ENCODE measurements at regions not wholly inside any gene's neighbourhood (a gene's known extent, or its start where the extent isn't known, plus 50 kb on each side); places are given as distances from the start of the nearest gene placed in this dataset.
A peak's percentile ranks its signal among the peaks of the same experiment; 100 is the strongest.
"Not testable (repeated sequence)": the region's sequence is repeated elsewhere in the genome, so short reads cannot be mapped to it uniquely, and the experiment has no call there.

DNA sequence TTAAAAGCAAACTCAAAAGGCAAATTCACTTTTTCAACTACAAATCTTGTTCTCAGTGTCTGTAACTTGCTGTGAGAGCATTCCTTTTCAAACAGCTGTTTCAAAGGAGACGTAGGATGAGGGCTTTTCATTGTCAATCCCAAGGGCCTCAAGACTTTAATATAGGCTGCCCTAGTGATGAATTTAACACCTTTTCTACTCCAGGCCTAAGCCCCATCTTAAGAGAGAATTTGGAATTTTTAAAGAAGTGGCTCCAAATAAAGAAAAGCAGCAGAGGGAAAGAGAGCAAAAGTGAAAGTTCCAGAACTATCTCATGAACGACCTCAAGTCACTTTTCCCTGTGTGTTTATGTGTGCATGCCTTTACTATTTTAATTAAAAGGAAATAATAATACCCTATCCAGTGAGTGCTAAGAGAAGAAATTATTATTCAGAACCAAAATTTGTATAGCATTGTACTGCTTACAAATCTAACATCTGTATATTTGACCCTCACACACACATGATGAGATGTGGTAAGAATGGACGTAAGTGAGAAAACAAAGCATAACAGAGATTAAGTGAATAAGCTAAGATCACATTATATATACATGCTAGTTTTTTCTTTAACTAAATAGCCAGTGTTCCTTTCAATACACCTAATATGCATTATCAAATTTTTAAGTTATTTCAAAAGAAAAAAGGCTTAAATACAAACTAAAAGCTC is 196.4 kb downstream of the VGLL3 start:
- no peak for DNase-seq

GRCh38 chr3:86793786-86794185 is 197.2 kb downstream of the VGLL3 start:
- peak in 1 of 56 donors; percentile 7 for DNase-seq

DNA sequence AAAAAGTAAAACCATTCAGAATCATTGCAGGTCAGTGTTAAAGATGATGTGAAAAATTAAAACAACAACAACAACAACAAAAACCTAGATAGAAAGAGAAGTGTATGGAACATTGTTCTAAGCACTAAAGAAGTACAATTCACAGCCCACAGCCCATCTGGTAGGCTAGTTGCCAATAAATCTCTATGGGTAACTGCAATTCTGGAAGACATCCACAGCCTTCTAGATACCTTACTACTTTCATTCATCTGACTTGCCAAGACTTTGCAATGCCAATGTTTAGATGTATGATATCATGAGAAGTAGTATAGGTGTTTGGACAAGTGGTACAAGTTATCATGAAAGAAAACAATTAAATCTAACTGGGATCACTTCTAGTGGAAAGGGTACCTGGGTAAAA is 198.6 kb downstream of the VGLL3 start:
- DNase-seq = no peak

DNA sequence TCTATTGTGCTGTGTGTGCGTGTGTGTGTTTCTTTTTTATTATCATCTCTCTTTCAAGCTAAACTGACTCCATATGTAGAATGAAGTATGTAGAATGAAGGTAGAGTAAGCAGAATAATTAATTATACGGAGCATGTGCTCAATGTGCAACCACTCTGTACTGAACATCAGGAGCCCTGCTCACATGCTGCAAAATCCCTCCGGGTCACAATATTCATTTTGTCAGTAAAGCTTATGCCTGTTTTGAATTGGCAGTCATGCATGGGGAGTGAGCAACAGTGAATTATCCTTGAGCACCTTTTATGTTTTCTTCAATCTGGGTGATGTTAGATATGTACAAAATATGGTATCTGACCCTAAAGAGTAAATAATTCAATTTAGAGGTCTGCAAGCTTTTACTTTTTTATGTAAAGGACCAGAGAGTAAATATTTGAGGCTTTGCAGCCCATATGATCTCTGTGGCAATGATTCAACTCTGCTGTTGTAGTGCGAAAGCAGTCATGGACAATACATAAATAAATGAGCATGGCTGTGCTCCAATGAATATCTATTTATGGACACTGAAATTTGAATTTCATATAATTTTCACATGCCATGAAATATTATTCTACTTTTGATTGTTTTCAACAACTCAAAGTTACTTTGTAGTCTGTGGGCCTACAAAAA is 199.9 kb downstream of the VGLL3 start:
- no peak for DNase-seq

- DNase-seq = no peak
Observed at GRCh38 chr3:86788371-86788770, 202.6 kb downstream of the VGLL3 start.

DNA sequence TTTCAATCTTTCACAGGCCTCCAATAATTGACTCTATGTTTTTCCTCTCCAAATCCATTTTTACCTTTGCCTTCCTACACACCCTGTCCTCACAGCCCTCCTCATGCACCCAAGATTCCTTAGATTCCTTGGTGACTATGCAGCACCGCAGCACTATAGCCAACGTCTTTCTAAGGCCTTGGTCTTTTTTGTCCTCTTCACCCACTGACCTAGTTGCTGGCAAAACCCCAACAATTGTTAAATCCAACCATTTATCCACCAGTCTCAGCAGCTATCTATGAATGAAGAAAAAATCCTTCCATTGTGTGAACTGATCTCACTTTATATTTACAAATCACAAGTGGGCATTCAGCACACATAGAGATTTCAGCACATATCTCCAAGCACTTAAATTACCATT is 203.9 kb downstream of the VGLL3 start:
- DNase-seq = peak in 1 of 56 donors; percentile 7

GRCh38 chr3:86785386-86785785 is 205.6 kb downstream of the VGLL3 start:
- no peak for DNase-seq

- DNase-seq = no peak
Observed at GRCh38 chr3:86782866-86783265, 208.1 kb downstream of the VGLL3 start.

GRCh38 chr3:86782286-86782685 is 208.7 kb downstream of the VGLL3 start:
- DNase-seq = no peak

DNA sequence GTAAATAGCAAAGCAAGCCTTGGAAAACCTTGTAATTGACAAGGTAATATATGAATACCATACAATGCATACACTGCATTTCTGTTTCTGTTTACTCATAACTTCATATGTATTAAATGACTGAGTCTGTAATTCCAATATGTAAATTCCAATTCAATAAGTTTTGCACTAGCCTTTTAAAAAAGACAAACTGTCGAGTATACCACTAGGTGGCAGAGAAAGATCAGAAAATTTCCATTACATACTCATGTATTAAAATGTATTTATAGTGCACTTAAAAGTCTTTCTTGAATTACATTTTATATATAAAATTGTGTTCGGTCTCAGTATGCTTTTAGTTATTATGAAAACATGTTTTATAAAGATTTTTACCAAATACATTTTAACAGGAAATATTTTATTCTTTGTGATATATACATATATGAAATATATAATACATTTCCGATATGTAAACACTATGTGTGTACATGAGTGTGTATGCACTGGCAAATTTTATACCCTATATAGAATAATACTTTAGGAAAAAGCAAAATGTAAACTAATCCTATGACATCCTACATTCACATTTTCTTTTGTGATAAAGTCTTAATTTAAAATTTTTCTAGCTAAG is 216.8 kb downstream of the VGLL3 start:
- peak in 1 of 56 donors; percentile 8 for DNase-seq

DNA sequence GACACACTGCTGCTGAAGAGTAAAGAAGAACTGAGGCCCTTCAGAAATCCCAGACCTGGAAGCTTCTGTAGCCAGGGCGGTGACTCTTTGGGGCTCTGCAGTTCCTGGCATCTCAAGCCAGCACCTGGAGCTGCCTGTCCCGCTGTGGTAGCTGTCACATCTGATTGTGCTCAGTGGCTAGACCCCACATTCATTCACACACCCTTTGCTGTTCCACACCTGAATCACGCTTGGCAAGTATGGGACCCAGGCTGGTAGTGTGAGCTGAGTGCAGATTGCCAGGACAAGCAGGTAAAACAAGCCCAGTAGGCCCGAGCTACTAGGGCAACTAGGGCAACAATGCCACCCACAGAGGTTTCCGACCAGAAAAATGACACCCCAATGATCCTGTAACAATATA is 218.2 kb downstream of the VGLL3 start:
- no peak for DNase-seq

DNA sequence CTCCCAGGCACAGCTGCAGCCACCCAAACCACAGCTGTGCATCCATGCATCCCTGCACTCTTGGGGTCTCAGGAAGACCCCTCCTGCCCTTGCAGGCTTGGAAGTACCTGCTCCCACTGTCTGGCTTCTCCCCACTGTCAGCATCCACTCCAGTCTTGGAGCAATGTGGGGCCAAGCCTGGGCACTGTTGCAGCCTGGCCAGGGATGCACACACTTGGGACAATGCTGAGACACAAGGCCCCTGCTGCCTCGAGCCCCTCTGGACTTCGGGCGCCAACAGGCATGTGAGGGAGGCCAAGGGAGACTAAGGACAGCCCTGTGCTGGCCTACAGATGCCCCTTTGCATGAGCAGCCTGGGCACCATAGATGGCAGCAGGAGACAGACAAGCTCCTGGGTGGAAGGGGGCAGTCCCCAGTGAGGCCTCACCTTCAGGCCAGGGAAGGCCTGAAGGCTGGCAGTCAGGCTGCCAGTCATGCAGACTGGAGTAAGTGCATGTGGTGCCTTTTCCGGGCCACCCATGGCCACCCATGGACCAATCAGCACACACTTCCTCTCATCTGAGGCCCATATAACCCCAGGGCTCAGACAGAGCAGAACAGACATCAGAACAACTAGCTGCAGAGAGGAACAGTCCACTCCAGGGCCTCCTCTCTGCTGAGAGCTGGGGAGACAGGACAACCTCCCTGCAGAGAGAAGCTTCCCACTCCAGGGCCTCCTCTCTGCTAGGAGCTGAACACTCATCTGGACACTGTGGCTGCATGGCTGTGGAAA is 219.0 kb downstream of the VGLL3 start:
- no peak for DNase-seq

DNA sequence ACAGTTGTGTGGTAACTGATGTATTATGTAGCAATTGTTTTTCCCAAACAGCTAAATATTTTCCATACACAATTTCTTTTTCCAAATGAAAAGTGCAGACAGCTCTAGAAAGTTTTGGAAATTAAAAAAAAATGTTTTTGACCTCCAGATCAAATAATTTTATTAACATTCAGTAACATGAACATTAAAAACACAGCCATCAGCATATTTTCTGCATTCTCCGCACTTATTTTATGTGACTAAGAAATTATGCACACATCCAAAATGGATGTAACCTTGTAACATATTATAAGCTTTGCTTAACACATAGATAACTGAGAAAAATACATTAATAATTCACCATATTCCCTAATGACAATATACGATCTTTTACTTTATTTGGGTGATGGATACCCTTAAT is 224.6 kb downstream of the VGLL3 start:
- no peak for DNase-seq

DNA sequence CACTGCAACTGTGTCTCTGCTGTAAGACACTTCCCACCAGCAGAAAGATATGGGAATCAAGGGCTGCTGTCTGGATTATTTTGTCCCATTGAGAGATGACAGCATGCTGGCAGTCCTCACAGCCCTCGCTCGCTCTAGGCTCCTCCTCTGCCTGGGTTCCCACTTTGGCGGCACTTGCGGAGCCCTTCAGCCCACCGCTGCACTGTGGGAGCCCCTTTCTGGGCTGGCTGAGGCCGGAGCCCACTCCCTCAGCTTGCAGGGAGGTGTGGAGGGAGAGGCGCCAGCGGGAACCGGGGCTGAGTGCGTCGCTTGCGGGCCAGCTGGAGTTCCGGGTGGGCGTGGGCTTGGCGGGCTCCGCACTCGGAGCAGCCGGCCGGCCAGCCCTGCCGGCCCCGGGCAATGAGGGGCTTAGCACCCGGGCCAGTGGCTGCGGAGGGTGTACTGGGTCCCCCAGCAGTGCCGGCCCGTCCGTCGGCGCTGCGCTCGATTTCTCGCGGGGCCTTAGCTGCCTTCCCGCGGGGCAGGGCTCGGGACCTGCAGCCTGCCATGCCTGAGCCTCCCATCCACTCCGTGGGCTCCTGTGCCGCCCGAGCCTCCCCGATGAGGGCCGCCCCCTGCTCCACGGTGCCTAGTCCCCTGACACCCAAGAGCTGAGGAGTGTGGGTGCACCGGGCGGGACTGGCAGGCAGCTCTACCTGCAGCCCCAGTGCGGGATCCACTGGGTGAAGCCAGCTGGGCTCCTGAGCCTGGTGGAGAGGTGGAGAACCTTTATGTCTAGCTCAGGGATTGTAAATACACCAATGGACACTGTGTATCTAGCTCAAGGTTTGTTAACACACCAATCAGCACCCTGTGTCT is 233.4 kb downstream of the VGLL3 start:
- not testable (repeated sequence) for DNase-seq

GRCh38 chr3:86748015-86748414 is 242.9 kb downstream of the VGLL3 start:
- DNase-seq = no peak

GRCh38 chr3:86744051-86744450 is 246.9 kb downstream of the VGLL3 start:
- DNase-seq = no peak

GRCh38 chr3:86743233-86743632 is 247.7 kb downstream of the VGLL3 start:
- no peak for DNase-seq

DNA sequence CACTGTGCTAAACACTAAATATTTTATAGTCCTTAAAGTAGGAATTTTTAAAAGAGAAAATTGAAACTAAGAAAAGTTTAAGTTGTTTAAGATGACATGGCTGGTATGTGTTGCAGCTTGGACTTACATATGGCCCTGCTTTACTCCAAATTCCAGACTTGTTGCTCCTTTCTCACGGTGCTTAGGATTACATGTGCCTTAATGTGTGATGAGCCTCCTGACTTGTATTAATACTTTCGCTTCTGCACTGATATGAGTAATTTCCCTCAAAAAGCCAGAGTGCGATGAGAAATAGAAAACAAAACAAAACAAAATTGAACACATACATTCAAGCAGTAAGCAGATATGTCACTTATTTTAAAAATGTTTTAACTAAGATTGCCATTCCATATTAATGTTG is 250.2 kb downstream of the VGLL3 start:
- no peak for DNase-seq

DNA sequence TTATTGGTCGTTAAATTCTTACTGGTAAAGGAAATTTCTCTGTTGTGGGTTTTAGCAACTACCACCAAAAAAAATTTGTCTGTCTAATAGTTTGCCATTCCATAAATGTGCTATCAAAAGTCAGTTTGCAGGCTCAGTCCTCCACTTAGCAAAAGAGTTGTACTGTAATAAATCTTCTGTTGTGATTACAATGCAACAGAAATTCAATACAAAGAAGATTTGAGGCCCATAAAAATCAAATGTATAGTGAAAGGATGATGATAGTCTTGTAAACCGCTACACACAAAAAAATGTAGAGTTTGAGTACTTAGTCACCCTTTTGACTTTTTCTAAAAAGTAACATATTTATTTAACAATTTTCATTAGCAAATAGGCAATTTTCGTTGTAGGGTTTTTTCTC is 251.7 kb downstream of the VGLL3 start:
- DNase-seq = no peak

DNA sequence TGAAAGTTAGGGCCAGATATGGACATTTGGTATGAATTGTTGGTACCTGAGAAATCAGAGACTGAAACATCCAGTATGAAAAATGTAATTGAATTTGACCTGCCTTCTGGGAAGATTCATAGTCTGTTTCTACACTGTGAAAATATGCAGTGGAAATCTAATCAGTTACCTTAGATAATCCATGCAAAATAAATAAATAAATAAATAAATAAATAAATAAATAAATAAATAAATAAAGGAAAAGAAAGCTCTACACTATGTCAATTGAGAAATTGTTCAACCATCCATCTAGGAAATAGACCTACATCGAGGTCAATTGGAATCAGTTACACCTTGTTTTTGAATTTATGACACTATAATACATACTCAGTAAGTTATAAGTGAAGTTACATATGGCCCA is 252.3 kb downstream of the VGLL3 start:
- no peak for DNase-seq

DNA sequence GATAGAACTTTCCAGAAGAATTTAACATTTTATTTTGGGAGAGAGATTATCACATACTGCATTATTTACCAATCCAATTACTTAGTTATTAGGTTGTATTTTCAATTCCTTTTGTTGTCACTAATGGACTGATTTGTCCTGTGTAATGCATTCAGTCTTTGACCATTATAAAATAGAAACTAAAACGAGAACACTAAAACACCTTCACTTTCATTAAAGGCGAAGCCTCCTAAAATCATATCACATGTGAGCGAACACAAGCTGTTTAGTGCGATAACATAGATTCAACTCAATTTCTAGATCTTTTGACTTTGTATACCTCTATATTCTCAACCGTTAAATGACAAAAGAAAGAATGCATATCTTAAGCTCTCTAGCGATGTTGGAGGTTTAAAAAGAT is 253.4 kb downstream of the VGLL3 start:
- no peak for DNase-seq

Data from amygdala (tissue), 56 donors.